OCI-LY7 (cell line): ENCODE measurements at regions not wholly inside any gene's neighbourhood (a gene's known extent, or its start where the extent isn't known, plus 50 kb on each side); places are given as distances from the start of the nearest gene placed in this dataset.

ENCODE experiments used
- BruUV-seq: library from RNA; stranded (reverse); fragments of 400-500 nt; replicated peaks from 2 replicates; lab custom pipeline; 2021; lab: Mats Ljungman, UMichigan
- CTCF ChIA-PET: fragments of 300-600 bp; sonication (Branson Sonifier 250); formaldehyde crosslinking; loops from one replicate; lab custom pipeline; 2022; ENCODE audit warnings: antibody characterized with exemption; ENCODE audit not compliant: unreplicated experiment; lab: Charles Lee
- POLR2A ChIA-PET: fragments of 300-600 bp; sonication (Branson Sonifier 250); formaldehyde crosslinking; loops from one replicate; lab custom pipeline; 2022; ENCODE audit warnings: antibody characterized with exemption; lab: Charles Lee
- DNase-seq: peaks from one replicate; pipeline ENCODE4 v3.0.0-alpha.2; 2015; ENCODE audit warnings: low spot score
- H2AFZ ChIP-seq: fragments of 200-600 bp; sonication (generic), shearing (Covaris generic); 2 replicates; pipeline ENCODE4 v1.6.1; 2014; ENCODE audit warnings: mild to moderate bottlenecking, antibody characterized with exemption, low read length, moderate library complexity
- H3K27ac ChIP-seq: fragments of 200-600 bp; sonication (generic); 2 replicates; pipeline ENCODE4 v1.5.1; 2014; ENCODE audit warnings: mixed run types, low read depth, mild to moderate bottlenecking, moderate library complexity, low read length, inconsistent platforms; ENCODE audit not compliant: poor library complexity, severe bottlenecking
- H3K36me3 ChIP-seq: fragments of 200-600 bp; sonication (generic); 2 replicates; pipeline ENCODE4 v1.6.1; 2014; ENCODE audit warnings: mild to moderate bottlenecking, antibody characterized with exemption, low read length, moderate library complexity, mixed read lengths; ENCODE audit not compliant: insufficient read depth
- H3K4me1 ChIP-seq: fragments of 200-600 bp; sonication (generic); 2 replicates; pipeline ENCODE4 v1.5.1; 2014; ENCODE audit warnings: mild to moderate bottlenecking, low read length; ENCODE audit not compliant: insufficient read depth, poor library complexity, severe bottlenecking
- H3K4me2 ChIP-seq: fragments of 200-600 bp; sonication (generic); 2 replicates; pipeline ENCODE4 v1.6.1; 2014; ENCODE audit warnings: mild to moderate bottlenecking, low read length
- H3K4me3 ChIP-seq: fragments of 200-600 bp; sonication (generic); 2 replicates; pipeline ENCODE4 v1.5.1; 2014; ENCODE audit warnings: mild to moderate bottlenecking, low read depth, low read length; ENCODE audit not compliant: poor library complexity, severe bottlenecking
- H3K79me2 ChIP-seq: fragments of 200-600 bp; sonication (generic); 2 replicates; pipeline ENCODE4 v1.6.1; 2016; ENCODE audit warnings: low read depth, mild to moderate bottlenecking, low read length, moderate library complexity, mixed read lengths; ENCODE audit not compliant: insufficient read depth
- H3K9me2 ChIP-seq: fragments of 200-600 bp; sonication (generic); 2 replicates; pipeline ENCODE4 v1.6.1; 2016; ENCODE audit warnings: mild to moderate bottlenecking, low read length, mixed read lengths; ENCODE audit not compliant: insufficient read depth
- H3K9me3 ChIP-seq: fragments of 200-600 bp; sonication (generic); 2 replicates; pipeline ENCODE4 v1.6.1; 2014; ENCODE audit warnings: mild to moderate bottlenecking, mixed run types, low read length, mixed read lengths
- H4K20me1 ChIP-seq: fragments of 200-600 bp; sonication (generic); 2 replicates; pipeline ENCODE4 v1.6.1; 2014; ENCODE audit warnings: mild to moderate bottlenecking, antibody characterized with exemption, low read length, moderate library complexity, mixed read lengths; ENCODE audit not compliant: insufficient read depth
- CTCF ChIP-seq: fragments of 200-600 bp; sonication (generic); conservative IDR thresholded peaks from 2 replicates; pipeline ENCODE4 v1.5.1; 2014; ENCODE audit warnings: mild to moderate bottlenecking, antibody characterized with exemption, low read length, moderate library complexity, mixed read lengths
- EZH2phosphoT487 ChIP-seq: fragments of 200-600 bp; sonication (generic); IDR thresholded peaks from 2 replicates; pipeline ENCODE4 v1.6.1; 2018; ENCODE audit warnings: low read depth, borderline replicate concordance, mild to moderate bottlenecking, mixed run types, antibody characterized with exemption, low read length, moderate library complexity, mixed read lengths
- intact Hi-C: fragments of 100-400 bp; cut with micrococcal nuclease; formaldehyde crosslinking; loops from one replicate; pipeline ENCODE4 v1.10.0; 2022; ENCODE audit not compliant: unreplicated experiment

- TF ChIP-seq CTCF: no peak
Measured at GRCh38 chr6:121901432-121901831, 466.0 kb downstream of the GJA1 start.

GRCh38 chr6:121904559-121904958 lies 469.1 kb downstream of the GJA1 start:
- no peaks in the 10 kb centered on the region for H3K36me3 ChIP-seq
- no TSS peak for BruUV-seq
- H3K9me2 ChIP-seq: no peaks in the 10 kb centered on the region
- intact Hi-C loops: no loop called here
- no peaks in the 10 kb centered on the region for H3K4me1 ChIP-seq
- CTCF ChIA-PET: no interaction called here
- H2AFZ ChIP-seq: no peak overlapping the region
- no peak overlapping the region for H3K27ac ChIP-seq
- DNase-seq: no peak
- no peaks in the 10 kb centered on the region for H3K9me3 ChIP-seq
- H3K4me2 ChIP-seq: no peak overlapping the region
- H3K79me2 ChIP-seq: no peaks in the 10 kb centered on the region
- no peak overlapping the region for H3K4me3 ChIP-seq
- POLR2A ChIA-PET: no interaction called here
- TF ChIP-seq EZH2phosphoT487 (no peak), CTCF (no peak)
- no peaks in the 10 kb centered on the region for H4K20me1 ChIP-seq

More at GRCh38 chr6:121901432-121901831, 466.0 kb downstream of the GJA1 start:
- H3K79me2 ChIP-seq: no peaks in the 10 kb centered on the region
- no peak for DNase-seq
- no peak overlapping the region for H2AFZ ChIP-seq
- no peak overlapping the region for H3K4me2 ChIP-seq
- no peaks in the 10 kb centered on the region for H3K9me2 ChIP-seq
- no peak overlapping the region for H3K27ac ChIP-seq
- no peaks in the 10 kb centered on the region for H3K4me1 ChIP-seq
- CTCF ChIA-PET: no interaction called here
- H3K36me3 ChIP-seq: no peaks in the 10 kb centered on the region
- BruUV-seq: no TSS peak
- intact Hi-C loops: no loop called here
- no peak overlapping the region for H3K4me3 ChIP-seq
- POLR2A ChIA-PET: no interaction called here
- H4K20me1 ChIP-seq: no peaks in the 10 kb centered on the region
- H3K9me3 ChIP-seq: no peaks in the 10 kb centered on the region

- DNase-seq: no peak
- no peaks in the 10 kb centered on the region for H3K9me3 ChIP-seq
- BruUV-seq: no TSS peak
- H4K20me1 ChIP-seq: no peaks in the 10 kb centered on the region
- no peaks in the 10 kb centered on the region for H3K36me3 ChIP-seq
- POLR2A ChIA-PET: no interaction called here
- no peaks in the 10 kb centered on the region for H3K4me1 ChIP-seq
- intact Hi-C loops: no loop called here
- TF ChIP-seq EZH2phosphoT487: no peak
- TF ChIP-seq CTCF: no peak
- no peaks in the 10 kb centered on the region for H3K9me2 ChIP-seq
- CTCF ChIA-PET: no interaction called here
- H3K4me2 ChIP-seq: no peak overlapping the region
- no peak overlapping the region for H3K27ac ChIP-seq
- no peak overlapping the region for H2AFZ ChIP-seq
- no peaks in the 10 kb centered on the region for H3K79me2 ChIP-seq
- no peak overlapping the region for H3K4me3 ChIP-seq
Measured at GRCh38 chr6:121912905-121913304, 477.5 kb downstream of the GJA1 start.
